Thymus (tissue), 11 donors: ENCODE measurements at regions not wholly inside any gene's neighbourhood (a gene's known extent, or its start where the extent isn't known, plus 50 kb on each side); places are given as distances from the start of the nearest gene placed in this dataset.
"Not testable (repeated sequence)": the region's sequence is repeated elsewhere in the genome, so short reads cannot be mapped to it uniquely, and the experiment has no call there.

Source experiments
- DNase-seq, 9 donors: peaks; one replicate each; pipeline ENCODE4 v3.0.0-alpha.2; 2013; ENCODE audit warnings: low spot score in 9 of 9, low read depth in 6 of 9, missing footprints in 1 of 9
- H3K27ac ChIP-seq, 2 donors: one replicate each; pipeline ENCODE4 v1.5.1; 2013; ENCODE audit warnings: control low read depth in 1 of 2, low read depth in 1 of 2, low read length in 1 of 2, mild to moderate bottlenecking in 1 of 2, moderate library complexity in 1 of 2
- H3K27me3 ChIP-seq, 2 donors: one replicate each; pipeline ENCODE4 v1.5.1; 2013; ENCODE audit warnings: low read length in 1 of 2; ENCODE audit not compliant: control insufficient read depth in 2 of 2, insufficient read depth in 1 of 2
- H3K36me3 ChIP-seq, 2 donors: one replicate each; pipeline ENCODE4 v1.5.1; 2013; ENCODE audit warnings: low read length in 1 of 2, mild to moderate bottlenecking in 1 of 2, moderate library complexity in 1 of 2; ENCODE audit not compliant: control insufficient read depth in 2 of 2, insufficient read depth in 2 of 2
- H3K4me1 ChIP-seq, 2 donors: one replicate each; pipeline ENCODE4 v1.5.1; 2013; ENCODE audit warnings: low read length in 2 of 2; ENCODE audit not compliant: control insufficient read depth in 2 of 2, insufficient read depth in 2 of 2
- H3K4me3 ChIP-seq, 2 donors: one replicate each; pipeline ENCODE4 v1.5.1; 2013; ENCODE audit warnings: low read length in 2 of 2, control low read depth in 1 of 2, mild to moderate bottlenecking in 1 of 2
- H3K9me3 ChIP-seq, 2 donors: one replicate each; pipeline ENCODE4 v1.5.1; 2013; ENCODE audit warnings: low read length in 1 of 2, mild to moderate bottlenecking in 1 of 2; ENCODE audit not compliant: control insufficient read depth in 2 of 2, insufficient read depth in 1 of 2
- WGBS: extraction: QIAGEN DNeasy Blood & Tissue Kit; methylation state at CpG from one replicate; pipeline ENCODE4 v1.1.7; 2013; 5-methylcytosine and 5-hydroxymethylcytosine counted together
- donor health status: healthy.

DNA sequence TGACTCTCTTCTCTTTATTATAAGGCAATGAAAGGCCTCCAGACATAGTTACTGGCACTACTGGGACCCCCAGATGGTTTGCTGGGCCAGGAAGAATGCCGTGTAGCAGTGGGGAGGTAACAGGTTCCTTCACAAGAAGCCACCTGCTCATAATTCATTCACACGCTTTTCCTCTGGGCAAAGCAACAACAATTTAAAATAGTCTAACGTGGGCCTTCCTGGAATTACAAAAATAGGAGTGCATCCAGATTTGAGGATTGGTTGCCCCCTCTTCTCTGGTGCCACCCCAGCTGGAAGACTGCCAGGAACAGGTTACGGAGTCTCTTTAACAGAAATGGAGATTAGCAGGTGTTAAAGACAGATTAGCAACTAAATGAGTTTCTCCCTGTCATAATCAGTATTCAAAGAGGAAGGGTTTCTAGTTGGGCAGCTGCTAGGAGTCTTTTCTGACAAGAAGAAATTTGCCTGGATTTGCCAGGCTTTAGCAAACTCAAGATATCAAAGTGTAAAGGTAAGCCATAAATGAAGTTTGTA, 409.6 kb downstream of the NPIPA8 start:
- Histone ChIP-seq H3K27ac (no peak overlapping the region), H3K36me3 (no peaks in the 10 kb centered on the region), H3K9me3 (no peaks in the 10 kb centered on the region), H3K4me1 (no peaks in the 10 kb centered on the region), H3K4me3 (no peak overlapping the region), H3K27me3 (no peaks in the 10 kb centered on the region)
- 34% methylated on average over 4 of the region's 4 CpGs for WGBS
- no peak for DNase-seq

DNA sequence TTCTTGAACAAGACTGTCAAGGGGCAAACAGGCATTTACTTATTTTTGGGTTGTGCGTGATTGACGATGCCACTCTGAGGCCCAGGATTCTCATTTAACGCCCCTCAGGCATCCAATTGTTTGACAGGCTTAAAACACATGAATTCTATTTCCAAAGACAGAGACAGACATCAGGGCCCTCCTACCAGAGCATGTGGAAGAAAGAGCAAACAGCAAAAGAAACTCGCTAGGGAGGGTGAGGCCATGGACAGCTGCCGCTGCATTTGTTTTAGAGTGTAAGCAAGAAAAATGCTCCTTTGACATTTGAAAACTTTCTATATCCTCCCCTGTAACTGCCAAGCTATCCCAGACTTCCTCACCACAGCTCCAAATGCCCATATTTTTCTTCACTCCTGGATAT, 410.1 kb downstream of the NPIPA8 start:
- H3K36me3 ChIP-seq = no peaks in the 10 kb centered on the region
- H3K27ac ChIP-seq = no peak overlapping the region
- H3K27me3 ChIP-seq = no peaks in the 10 kb centered on the region
- H3K4me3 ChIP-seq = no peak overlapping the region
- H3K9me3 ChIP-seq = no peaks in the 10 kb centered on the region
- no peaks in the 10 kb centered on the region for H3K4me1 ChIP-seq
- 86% methylated on average over 5 of the region's 5 CpGs for WGBS
- no peak for DNase-seq

DNA sequence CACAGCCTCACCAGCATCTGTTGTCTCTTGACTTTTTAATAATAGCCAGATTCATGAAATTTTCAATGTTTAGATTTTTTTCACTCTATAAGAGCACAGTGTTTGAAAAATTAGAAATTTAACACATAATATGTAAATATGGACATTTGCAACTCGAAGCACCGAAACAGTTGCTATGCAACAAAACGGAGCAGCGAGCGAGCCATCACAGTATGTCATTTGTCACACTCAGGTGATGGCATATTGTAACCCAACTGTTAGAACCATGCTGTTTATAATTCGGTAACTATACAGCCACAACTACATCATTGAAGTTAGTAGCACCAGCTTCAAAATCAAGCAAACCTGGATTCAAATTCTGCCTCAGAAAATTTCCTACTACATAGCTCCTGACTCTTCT, 410.8 kb downstream of the NPIPA8 start:
- 97% methylated on average over 6 of the region's 6 CpGs for WGBS
- Histone ChIP-seq H3K27me3 (no peaks in the 10 kb centered on the region), H3K36me3 (no peaks in the 10 kb centered on the region), H3K9me3 (no peaks in the 10 kb centered on the region), H3K4me3 (no peak overlapping the region), H3K4me1 (no peaks in the 10 kb centered on the region), H3K27ac (no peak overlapping the region)
- DNase-seq = no peak

DNA sequence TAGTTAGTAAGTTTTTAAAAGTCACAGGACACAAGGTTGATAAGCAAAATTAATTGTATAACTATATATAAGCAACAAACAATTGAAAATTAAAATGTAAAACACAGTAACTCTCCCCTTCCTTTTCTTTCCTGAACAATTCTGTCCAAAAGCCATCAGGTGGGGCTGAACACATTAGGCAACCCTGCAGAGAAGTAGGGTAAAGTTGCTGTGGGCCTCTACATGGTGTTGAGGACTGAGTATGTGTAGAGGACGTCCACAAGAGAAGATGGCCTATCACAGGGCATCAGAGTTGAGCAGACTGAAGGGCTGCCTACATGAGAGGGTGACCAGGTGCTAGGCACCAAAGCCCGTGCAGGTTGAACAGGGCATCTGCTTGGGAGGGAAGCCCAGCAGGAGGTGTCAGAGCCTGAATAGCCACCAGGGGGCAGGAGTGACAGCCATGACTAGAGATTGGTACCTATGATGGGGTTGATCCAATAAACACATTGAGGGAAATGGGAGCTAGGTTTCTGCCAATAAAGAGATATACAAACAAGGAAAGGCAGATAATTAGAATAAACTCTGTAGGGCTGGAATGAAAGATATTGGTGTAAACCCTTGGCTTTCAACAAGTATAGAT, 415.1 kb downstream of the NPIPA8 start:
- Histone ChIP-seq H3K9me3 (no peaks in the 10 kb centered on the region), H3K27me3 (no peaks in the 10 kb centered on the region), H3K4me1 (no peaks in the 10 kb centered on the region), H3K27ac (no peak overlapping the region), H3K36me3 (no peaks in the 10 kb centered on the region), H3K4me3 (no peak overlapping the region)
- WGBS = 78% methylated on average over 2 of the region's 2 CpGs
- peak in 4 of 9 donors; percentile 1 to 20 (median 10) for DNase-seq

DNA sequence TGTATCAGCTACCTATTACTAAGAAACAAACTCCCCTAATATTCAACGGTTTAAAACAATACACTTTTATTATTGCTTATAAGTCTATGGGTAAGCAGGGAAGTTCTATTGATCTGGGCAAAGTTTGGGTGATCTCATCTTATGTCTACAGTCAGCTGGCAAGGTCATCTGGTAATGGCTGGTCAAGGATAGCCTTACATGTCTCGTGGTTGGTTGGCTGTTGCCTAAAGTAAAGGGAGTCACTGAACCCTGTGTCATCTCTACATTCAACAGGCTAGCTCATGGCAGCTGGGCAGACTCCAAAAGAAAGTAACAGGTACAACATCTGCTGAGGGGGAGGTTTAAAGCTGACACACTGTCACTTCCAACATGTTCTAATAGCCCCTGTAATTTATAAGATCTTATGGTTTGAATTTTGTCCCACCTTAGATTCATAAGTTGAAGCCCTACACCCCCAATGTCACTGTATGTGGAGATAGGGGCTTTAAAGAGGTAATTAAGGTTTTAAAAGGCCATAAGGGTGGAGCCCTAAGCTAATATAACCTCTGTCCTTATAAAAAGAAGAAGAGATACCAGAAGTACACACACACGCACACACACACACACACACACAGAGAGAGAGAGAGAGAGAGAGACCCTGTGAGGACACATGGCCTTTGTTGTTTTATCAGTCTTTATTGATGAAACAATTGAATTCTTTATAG, 419.1 kb downstream of the NPIPA8 start:
- Histone ChIP-seq H3K4me3 (no peak overlapping the region), H3K9me3 (no peaks in the 10 kb centered on the region), H3K4me1 (no peaks in the 10 kb centered on the region), H3K27ac (no peak overlapping the region), H3K36me3 (no peaks in the 10 kb centered on the region), H3K27me3 (no peaks in the 10 kb centered on the region)
- DNase-seq = no peak
- 85% methylated on average over 3 of the region's 3 CpGs for WGBS

DNA sequence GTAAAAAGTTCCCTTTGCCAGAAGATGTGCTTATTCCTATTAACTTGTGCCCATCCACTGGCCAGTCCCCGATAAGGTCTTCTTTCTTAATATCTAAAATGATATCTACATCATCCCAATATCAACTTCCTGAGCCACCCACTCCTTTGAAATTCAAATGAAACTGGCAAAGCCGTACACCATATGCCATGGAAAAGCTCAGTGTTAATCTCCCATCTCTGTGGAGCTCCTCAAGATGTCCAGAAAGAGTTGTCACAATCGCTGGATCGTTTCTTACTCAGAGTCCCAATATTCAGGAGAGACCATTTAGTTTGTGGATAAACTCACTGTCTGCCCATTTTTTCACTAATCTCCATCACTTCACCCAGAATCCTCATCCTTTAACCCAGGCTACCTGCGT, 420.7 kb downstream of the NPIPA8 start:
- Histone ChIP-seq H3K27ac (no peak overlapping the region), H3K36me3 (no peaks in the 10 kb centered on the region), H3K4me3 (no peak overlapping the region), H3K4me1 (no peaks in the 10 kb centered on the region), H3K27me3 (no peaks in the 10 kb centered on the region), H3K9me3 (no peaks in the 10 kb centered on the region)
- 93% methylated on average over 5 of the region's 5 CpGs for WGBS
- DNase-seq = no peak

DNA sequence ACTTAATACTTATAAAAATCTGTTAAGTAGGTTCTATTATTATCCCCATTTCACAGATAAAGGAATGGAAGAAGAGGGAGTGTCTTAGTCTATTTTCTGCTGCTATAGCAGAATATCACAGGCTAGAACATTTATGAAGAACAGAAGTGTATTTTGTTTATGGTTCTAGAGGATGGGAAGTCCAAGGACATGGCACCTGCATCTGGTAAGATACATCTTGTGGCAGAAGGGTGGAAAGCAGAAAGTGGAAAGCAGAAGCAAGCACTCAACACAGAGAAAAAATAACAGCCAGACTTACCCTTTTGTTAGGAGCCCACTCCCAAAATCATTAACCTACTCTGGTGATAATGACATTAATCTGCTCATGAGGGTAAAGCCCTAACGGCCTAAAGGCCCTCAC, 422.4 kb downstream of the NPIPA8 start:
- no peaks in the 10 kb centered on the region for H3K36me3 ChIP-seq
- 96% methylated on average over 1 of the region's 1 CpG for whole genome bisulfite sequencing

DNA sequence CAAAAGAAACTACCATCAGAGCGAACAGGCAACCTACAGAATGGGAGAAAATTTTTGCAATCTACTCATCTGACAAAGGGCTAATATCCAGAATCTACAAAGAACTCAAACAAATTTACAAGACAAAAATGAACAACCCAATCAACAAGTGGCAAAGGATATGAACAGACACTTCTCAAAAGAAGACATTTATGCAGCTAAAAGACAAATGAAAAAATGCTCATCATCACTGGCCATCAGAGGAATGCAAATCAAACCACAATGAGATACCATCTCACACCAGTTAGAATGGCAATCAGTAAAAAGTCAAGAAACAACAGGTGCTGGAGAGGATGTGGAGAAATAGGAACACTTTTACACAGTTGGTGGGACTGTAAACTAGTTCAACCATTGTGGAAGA, 425.0 kb downstream of the NPIPA8 start:
- not testable (repeated sequence) for H3K36me3 ChIP-seq, H3K4me1 ChIP-seq, H3K27ac ChIP-seq, DNase-seq, H3K9me3 ChIP-seq, H3K4me3 ChIP-seq, H3K27me3 ChIP-seq
- WGBS = no CpG with 5 or more reads among the region's 1 CpG

More for the DNA sequence above, 422.4 kb downstream of the NPIPA8 start:
- no peak overlapping the region for H3K27ac ChIP-seq
- no peaks in the 10 kb centered on the region for H3K4me1 ChIP-seq
- DNase-seq = no peak
- no peaks in the 10 kb centered on the region for H3K27me3 ChIP-seq
- H3K4me3 ChIP-seq = no peak overlapping the region
- H3K9me3 ChIP-seq = no peaks in the 10 kb centered on the region

DNA sequence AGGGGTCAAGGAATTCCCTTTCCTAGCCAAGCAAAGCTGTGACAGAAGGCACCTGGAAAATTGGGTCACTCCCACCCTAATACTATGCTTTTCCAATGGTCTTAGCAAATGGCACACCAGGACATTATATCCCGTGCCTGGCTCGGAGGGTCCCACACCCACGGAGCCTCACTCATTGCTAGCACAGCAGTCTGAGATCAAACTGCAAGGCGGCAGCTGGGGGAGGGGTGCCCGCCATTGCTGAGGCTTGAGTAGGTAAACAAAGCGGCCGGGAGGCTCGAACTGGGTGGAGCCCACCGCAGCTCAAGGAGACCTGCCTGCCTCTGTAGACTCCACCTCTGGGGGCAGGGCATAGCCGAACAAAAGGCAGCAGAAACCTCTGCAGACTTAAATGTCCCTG, 429.9 kb downstream of the NPIPA8 start:
- DNase-seq, H3K4me3 ChIP-seq, H3K9me3 ChIP-seq, H3K27ac ChIP-seq, H3K27me3 ChIP-seq, H3K4me1 ChIP-seq, H3K36me3 ChIP-seq: not testable (repeated sequence)
- WGBS = 95% methylated on average over 10 of the region's 10 CpGs
